RWPE2 (cell line): ENCODE measurements at regions not wholly inside any gene's neighbourhood (a gene's known extent, or its start where the extent isn't known, plus 50 kb on each side); places are given as distances from the start of the nearest gene placed in this dataset.

Source experiments
- ATAC-seq: fragments of 200-7000 bp; cut with Tn5 transposase; 3 replicates; pipeline ENCODE4 v1.9.1; 2021; ENCODE audit warnings: low read depth
- DNase-seq: peaks from one replicate; pipeline ENCODE4 v3.0.0-alpha.2; 2020; ENCODE audit warnings: low spot score
- H3K27ac ChIP-seq: fragments of 450-650 bp; 2 replicates; pipeline ENCODE4 v1.5.1; 2017; ENCODE audit warnings: mild to moderate bottlenecking; ENCODE audit not compliant: poor library complexity, severe bottlenecking
- H3K27me3 ChIP-seq: fragments of 250-450 bp; sonication (Bioruptor Pico); 2 replicates; pipeline ENCODE4 v1.5.1; 2021; ENCODE audit warnings: mild to moderate bottlenecking, moderate library complexity; ENCODE audit not compliant: insufficient read depth, poor library complexity, severe bottlenecking
- H3K36me3 ChIP-seq: fragments of 250-450 bp; sonication (Bioruptor Pico); 2 replicates; pipeline ENCODE4 v1.5.1; 2020; ENCODE audit warnings: low read depth, mild to moderate bottlenecking, moderate library complexity
- H3K4me1 ChIP-seq: fragments of 250-450 bp; sonication (Bioruptor Pico); 2 replicates; pipeline ENCODE4 v1.5.1; 2021; ENCODE audit warnings: mild to moderate bottlenecking, moderate library complexity; ENCODE audit not compliant: insufficient read depth, poor library complexity, severe bottlenecking
- H3K4me3 ChIP-seq: fragments of 250-450 bp; sonication (Bioruptor Pico); 2 replicates; pipeline ENCODE4 v1.5.1; 2021; ENCODE audit warnings: mild to moderate bottlenecking, moderate library complexity; ENCODE audit not compliant: severe bottlenecking
- H3K9me3 ChIP-seq: fragments of 250-450 bp; sonication (Bioruptor Pico); 2 replicates; pipeline ENCODE4 v1.5.1; 2021; ENCODE audit warnings: mild to moderate bottlenecking, moderate library complexity; ENCODE audit not compliant: severe bottlenecking
- CTCF ChIP-seq: fragments of 450-650 bp; IDR thresholded peaks from one replicate; pipeline ENCODE4 v1.5.1; 2017; ENCODE audit warnings: mild to moderate bottlenecking, moderate library complexity; ENCODE audit not compliant: poor library complexity, severe bottlenecking

- Histone ChIP-seq H3K4me1 (peaks cover 68% of the 10 kb centered on the region), H3K36me3 (no peaks in the 10 kb centered on the region), H3K9me3 (no peaks in the 10 kb centered on the region), H3K27me3 (no peaks in the 10 kb centered on the region), H3K27ac (peak overlapping the region; percentile 99), H3K4me3 (no peak overlapping the region)
- TF ChIP-seq CTCF: no peak
- DNase-seq (peak; percentile 81), ATAC-seq (peak; percentile 48)
Observed at GRCh38 chr11:86740628-86741483, 59.5 kb upstream of the PRSS23 start.

GRCh38 chr11:86738568-86738967 is 61.8 kb upstream of the PRSS23 start:
- ATAC-seq: no peak
- peaks cover 75% of the 10 kb centered on the region for H3K4me1 ChIP-seq
- DNase-seq: no peak

GRCh38 chr11:86737737-86738136 is 62.6 kb upstream of the PRSS23 start:
- Histone ChIP-seq H3K36me3 (0 out of 2 replicates have a peak, but pooled peaks cover 3% of the 10 kb centered on the region), H3K27ac (peak overlapping the region; percentile 99), H3K4me3 (no peak overlapping the region), H3K4me1 (peaks cover 77% of the 10 kb centered on the region), H3K27me3 (no peaks in the 10 kb centered on the region), H3K9me3 (no peaks in the 10 kb centered on the region)
- TF ChIP-seq CTCF: no peak
- DNase-seq (no peak), ATAC-seq (no peak)

More at GRCh38 chr11:86738568-86738967, 61.8 kb upstream of the PRSS23 start:
- H3K4me3 ChIP-seq: no peak overlapping the region
- H3K27me3 ChIP-seq: no peaks in the 10 kb centered on the region
- TF ChIP-seq CTCF: no peak
- H3K9me3 ChIP-seq: no peaks in the 10 kb centered on the region
- peak overlapping the region; percentile 99 for H3K27ac ChIP-seq
- H3K36me3 ChIP-seq: no peaks in the 10 kb centered on the region

GRCh38 chr11:86737230-86737629 is 63.1 kb upstream of the PRSS23 start:
- no peak for TF ChIP-seq CTCF
- H3K27me3 ChIP-seq: no peaks in the 10 kb centered on the region
- H3K4me1 ChIP-seq: peaks cover 72% of the 10 kb centered on the region
- H3K27ac ChIP-seq: peak overlapping the region; percentile 99
- H3K9me3 ChIP-seq: no peaks in the 10 kb centered on the region
- no peak for ATAC-seq
- H3K36me3 ChIP-seq: 0 out of 2 replicates have a peak, but pooled peaks cover 3% of the 10 kb centered on the region
- no peak overlapping the region for H3K4me3 ChIP-seq
- DNase-seq: no peak
